BE2C (cell line): ENCODE measurements at regions not wholly inside any gene's neighbourhood (a gene's known extent, or its start where the extent isn't known, plus 50 kb on each side); places are given as distances from the start of the nearest gene placed in this dataset.

Experiments
- DNase-seq: peaks from one replicate; pipeline ENCODE4 v3.0.0-alpha.2; 2020
- H3K27me3 ChIP-seq: fragments of 250-450 bp; sonication (Bioruptor Pico); 2 replicates; pipeline ENCODE4 v1.5.1; 2020; ENCODE audit warnings: mild to moderate bottlenecking
- H3K36me3 ChIP-seq: fragments of 250-450 bp; sonication (Bioruptor Pico); 2 replicates; pipeline ENCODE4 v1.5.1; 2020; ENCODE audit warnings: mild to moderate bottlenecking
- H3K4me1 ChIP-seq: fragments of 250-450 bp; sonication (Bioruptor Pico); 2 replicates; pipeline ENCODE4 v1.5.1; 2020
- H3K4me3 ChIP-seq: 2 replicates; pipeline ENCODE4 v1.5.1; 2011; ENCODE audit warnings: low read depth, low read length
- H3K9me3 ChIP-seq: fragments of 250-450 bp; sonication (Bioruptor Pico); 2 replicates; pipeline ENCODE4 v1.5.1; 2020
- CTCF ChIP-seq: IDR thresholded peaks from 2 replicates; pipeline ENCODE4 v1.5.1; 2012; ENCODE audit warnings: mild to moderate bottlenecking, low read depth, low read length

GRCh38 chr9:134217431-134218210, 53.3 kb upstream of the RNU6ATAC start:
- no peaks in the 10 kb centered on the region for H3K36me3 ChIP-seq
- DNase-seq: peak; percentile 41
- 0 out of 2 replicates have a peak, but pooled peaks cover 1% of the 10 kb centered on the region for H3K9me3 ChIP-seq
- TF ChIP-seq CTCF: peak; percentile 53
- H3K27me3 ChIP-seq: no peaks in the 10 kb centered on the region
- no peaks in the 10 kb centered on the region; the same call in 1 of the 2 replicates for H3K4me1 ChIP-seq
- H3K4me3 ChIP-seq: no peak overlapping the region

- no peak for TF ChIP-seq CTCF
- no peaks in the 10 kb centered on the region for H3K27me3 ChIP-seq
- no peaks in the 10 kb centered on the region for H3K36me3 ChIP-seq
- no peaks in the 10 kb centered on the region for H3K9me3 ChIP-seq
- H3K4me1 ChIP-seq: no peaks in the 10 kb centered on the region; the same call in 1 of the 2 replicates
- H3K4me3 ChIP-seq: no peak overlapping the region
- DNase-seq: no peak
Measured at GRCh38 chr9:134218230-134218629, 53.9 kb upstream of the RNU6ATAC start.

GRCh38 chr9:134219646-134220060, 55.3 kb upstream of the RNU6ATAC start:
- Histone ChIP-seq H3K9me3 (no peaks in the 10 kb centered on the region), H3K4me1 (no peaks in the 10 kb centered on the region; the same call in 1 of the 2 replicates), H3K36me3 (no peaks in the 10 kb centered on the region), H3K4me3 (no peak overlapping the region), H3K27me3 (no peaks in the 10 kb centered on the region)
- DNase-seq: peak; percentile 3
- no peak for TF ChIP-seq CTCF

- TF ChIP-seq CTCF: no peak
- Histone ChIP-seq H3K36me3 (no peaks in the 10 kb centered on the region), H3K27me3 (no peaks in the 10 kb centered on the region), H3K4me1 (no peaks in the 10 kb centered on the region; the same call in 1 of the 2 replicates), H3K4me3 (no peak overlapping the region), H3K9me3 (no peaks in the 10 kb centered on the region)
- no peak for DNase-seq
Measured at GRCh38 chr9:134220311-134220710, 55.9 kb upstream of the RNU6ATAC start.

- Histone ChIP-seq H3K4me1 (no peaks in the 10 kb centered on the region), H3K9me3 (no peaks in the 10 kb centered on the region), H3K36me3 (no peaks in the 10 kb centered on the region), H3K4me3 (no peak overlapping the region), H3K27me3 (no peaks in the 10 kb centered on the region)
- DNase-seq: no peak
- no peak for TF ChIP-seq CTCF
Measured at GRCh38 chr9:134221273-134222017, 57.1 kb upstream of the RNU6ATAC start.
